Mesodermal cell (in vitro differentiated cells): ENCODE measurements at regions not wholly inside any gene's neighbourhood (a gene's known extent, or its start where the extent isn't known, plus 50 kb on each side); places are given as distances from the start of the nearest gene placed in this dataset.
"Not testable (repeated sequence)": the region's sequence is repeated elsewhere in the genome, so short reads cannot be mapped to it uniquely, and the experiment has no call there.

Experiments
- H3K27ac ChIP-seq: 2 replicates; pipeline ENCODE4 v1.7.0; 2013; ENCODE audit warnings: mild to moderate bottlenecking, low read depth, low read length, moderate library complexity; ENCODE audit not compliant: severe bottlenecking
- H3K36me3 ChIP-seq: 2 replicates; pipeline ENCODE4 v1.7.1; 2013; ENCODE audit warnings: mild to moderate bottlenecking, low read length, moderate library complexity; ENCODE audit not compliant: control insufficient read depth, insufficient read depth
- H3K4me1 ChIP-seq: one replicate; pipeline ENCODE4 v1.7.1; 2013; ENCODE audit warnings: mild to moderate bottlenecking, low read length; ENCODE audit not compliant: insufficient read depth, control insufficient read depth, poor library complexity, severe bottlenecking
- H3K4me3 ChIP-seq: 2 replicates; pipeline ENCODE4 v1.7.0; 2013; ENCODE audit warnings: low read length, control low read depth, mild to moderate bottlenecking; ENCODE audit not compliant: insufficient read depth, poor library complexity, severe bottlenecking; ENCODE audit errors: extremely low read depth
- H3K9me3 ChIP-seq: 2 replicates; pipeline ENCODE4 v1.7.1; 2013; ENCODE audit warnings: mild to moderate bottlenecking, low read length, moderate library complexity; ENCODE audit not compliant: control insufficient read depth
- WGBS, 2 experiments: methylation state at CpG; one replicate each; pipeline ENCODE4 v1.1.5; 2013; ENCODE audit warnings: missing lambda C conversion rate in 2 of 2; ENCODE audit not compliant: insufficient coverage in 2 of 2; 5-methylcytosine and 5-hydroxymethylcytosine counted together

DNA sequence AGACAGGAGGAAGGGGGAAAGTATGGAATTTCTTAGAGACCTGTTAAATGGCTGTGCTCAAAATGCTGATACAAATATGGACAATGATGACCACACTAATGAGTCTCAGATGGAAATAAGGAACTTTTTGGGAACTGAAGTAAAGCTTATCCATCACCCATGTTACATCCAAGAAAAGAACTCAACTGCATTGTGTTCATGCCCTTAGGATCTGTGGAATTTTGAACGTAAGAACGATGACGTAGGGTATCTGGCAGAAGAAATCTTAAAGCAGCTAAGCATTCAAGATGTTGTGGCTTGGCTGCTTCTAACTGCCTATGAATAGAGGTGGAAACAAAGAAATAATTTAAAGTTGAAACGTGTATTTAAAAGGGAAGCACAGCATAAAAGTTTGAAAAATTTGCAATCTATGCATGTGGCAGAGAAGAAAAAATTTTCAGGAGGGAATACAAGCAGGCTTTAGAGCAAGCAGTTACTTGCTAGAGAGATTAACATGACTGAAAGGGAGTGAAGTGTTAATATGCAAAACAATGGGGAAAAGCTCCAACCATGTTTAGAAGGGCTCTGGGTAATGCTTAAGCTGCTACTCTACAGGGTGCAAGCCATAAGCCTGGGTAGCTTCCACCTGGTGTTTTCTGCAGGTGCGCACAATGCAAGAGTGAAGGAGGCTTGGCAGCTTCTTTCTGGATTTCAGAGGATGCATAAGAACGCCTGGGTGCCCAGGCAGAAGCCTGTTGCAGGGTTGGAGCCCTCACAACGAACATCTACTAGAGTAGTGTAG is 499.7 kb upstream of the SEMA3D start:
- 83 to 93% methylated on average over 7 of the region's 7 CpGs for WGBS, 2 experiments
- Histone ChIP-seq H3K9me3 (peaks cover 8% of the 10 kb centered on the region), H3K4me1 (no peaks in the 10 kb centered on the region), H3K27ac (no peak overlapping the region), H3K4me3 (no peak overlapping the region), H3K36me3 (no peaks in the 10 kb centered on the region)

DNA sequence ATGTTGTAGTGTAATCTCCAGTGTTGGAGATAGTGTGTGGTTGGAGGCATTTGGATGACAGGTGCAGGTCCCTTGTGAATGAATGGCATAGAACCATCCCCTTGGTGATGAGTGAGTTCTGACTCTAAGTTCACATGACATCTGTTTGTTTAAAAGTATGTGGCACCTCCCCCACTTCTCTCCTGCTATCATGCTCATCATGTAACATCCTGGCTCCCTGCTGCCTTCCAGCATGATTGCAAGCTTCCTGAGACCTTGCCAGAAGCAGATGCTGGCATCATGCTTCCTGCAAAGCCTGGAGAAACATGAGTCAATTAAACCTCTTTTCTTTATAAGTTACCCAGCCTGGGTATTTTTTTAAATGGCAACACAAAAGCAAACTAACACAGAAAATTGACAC is 499.0 kb upstream of the SEMA3D start:
- H3K4me1 ChIP-seq, result no peaks in the 10 kb centered on the region
- no peaks in the 10 kb centered on the region for H3K36me3 ChIP-seq
- H3K4me3 ChIP-seq, result no peak overlapping the region
- H3K27ac ChIP-seq, result no peak overlapping the region
- peaks cover 8% of the 10 kb centered on the region for H3K9me3 ChIP-seq

DNA sequence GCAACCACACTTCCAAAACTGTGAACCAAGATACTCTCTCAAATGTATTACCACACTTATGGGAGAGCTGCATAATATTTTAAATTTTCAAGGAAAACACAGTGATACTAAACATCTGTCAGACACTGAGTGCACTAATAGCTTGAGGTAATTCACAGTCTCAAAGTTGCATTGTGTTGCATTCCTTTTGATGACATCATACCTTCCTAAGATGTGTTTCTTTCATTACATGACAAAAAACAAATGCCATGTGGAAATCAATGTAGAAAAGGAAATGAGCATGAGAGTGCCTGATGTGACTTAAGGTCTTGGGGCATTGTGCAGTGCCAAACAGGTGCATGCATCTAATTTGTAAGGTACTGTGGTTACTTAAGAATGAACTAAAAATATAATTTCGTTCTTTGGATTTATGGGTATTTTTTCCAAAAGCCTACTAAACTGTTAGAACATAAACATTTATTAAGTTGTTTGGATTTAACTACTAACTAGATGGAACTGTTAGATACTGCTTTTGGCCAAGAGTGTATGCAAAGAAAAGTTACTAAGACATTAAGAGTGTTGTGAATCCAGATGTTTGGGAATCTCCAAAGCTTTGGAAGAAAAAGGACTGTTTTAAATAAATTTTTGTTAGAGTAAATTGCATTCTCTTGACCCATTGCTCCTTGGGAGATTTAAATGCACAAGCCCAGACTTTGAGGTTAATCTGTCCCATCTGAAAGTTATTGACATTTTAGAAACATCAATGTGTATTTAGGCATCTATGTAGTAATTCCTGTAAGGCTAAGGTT is 496.2 kb upstream of the SEMA3D start:
- no peak overlapping the region for H3K27ac ChIP-seq
- H3K4me3 ChIP-seq, result no peak overlapping the region
- no peaks in the 10 kb centered on the region for H3K4me1 ChIP-seq
- peaks cover 8% of the 10 kb centered on the region for H3K9me3 ChIP-seq
- no peaks in the 10 kb centered on the region for H3K36me3 ChIP-seq
- no CpG with 5 or more reads among the region's 1 CpG for WGBS, 2 experiments

DNA sequence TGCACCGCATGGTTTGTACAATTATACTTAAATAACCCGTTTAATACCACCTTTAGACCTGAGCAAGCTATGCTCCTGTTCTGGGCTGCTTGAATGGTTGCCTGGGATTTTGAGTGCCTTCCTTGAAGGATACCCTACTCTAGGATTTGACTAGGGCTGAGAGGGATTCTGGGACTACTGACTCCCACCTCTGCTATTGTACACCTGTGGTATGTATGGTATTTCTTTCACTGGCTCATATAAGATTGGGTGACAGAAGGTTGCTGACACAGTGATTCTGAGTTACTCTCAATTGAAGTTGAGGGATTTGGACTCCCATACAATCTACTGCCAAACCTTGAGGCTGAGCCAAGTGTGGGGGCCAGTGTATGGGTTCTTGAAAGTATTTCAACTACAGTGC is 494.4 kb upstream of the SEMA3D start:
- Histone ChIP-seq H3K27ac (no peak overlapping the region), H3K9me3 (no peaks in the 10 kb centered on the region), H3K4me3 (no peak overlapping the region), H3K4me1 (no peaks in the 10 kb centered on the region), H3K36me3 (no peaks in the 10 kb centered on the region)
- no CpG with 5 or more reads among the region's 2 CpGs for WGBS, 2 experiments

DNA sequence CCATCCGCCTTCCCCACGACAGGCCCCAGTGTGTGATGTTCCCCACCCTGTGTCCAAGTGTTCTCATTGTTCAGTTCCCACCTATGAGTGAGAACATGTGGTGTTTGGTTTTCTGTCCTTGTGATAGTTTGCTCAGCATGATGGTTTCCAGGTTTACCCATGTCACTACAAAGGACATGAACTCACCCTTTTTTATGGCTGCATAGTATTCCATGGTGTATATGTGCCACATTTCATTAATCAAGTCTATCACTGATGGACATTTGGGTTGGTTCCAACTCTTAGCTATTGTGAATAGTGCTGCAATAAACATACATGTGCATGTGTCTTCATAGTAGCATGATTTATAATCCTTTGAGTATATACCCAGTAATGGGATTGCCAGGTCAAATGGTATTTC is 488.2 kb upstream of the SEMA3D start:
- 83 to 100% methylated on average over 1 of the region's 2 CpGs for WGBS, 2 experiments
- H3K36me3 ChIP-seq, H3K9me3 ChIP-seq, H3K4me1 ChIP-seq, H3K27ac ChIP-seq, H3K4me3 ChIP-seq: not testable (repeated sequence)

DNA sequence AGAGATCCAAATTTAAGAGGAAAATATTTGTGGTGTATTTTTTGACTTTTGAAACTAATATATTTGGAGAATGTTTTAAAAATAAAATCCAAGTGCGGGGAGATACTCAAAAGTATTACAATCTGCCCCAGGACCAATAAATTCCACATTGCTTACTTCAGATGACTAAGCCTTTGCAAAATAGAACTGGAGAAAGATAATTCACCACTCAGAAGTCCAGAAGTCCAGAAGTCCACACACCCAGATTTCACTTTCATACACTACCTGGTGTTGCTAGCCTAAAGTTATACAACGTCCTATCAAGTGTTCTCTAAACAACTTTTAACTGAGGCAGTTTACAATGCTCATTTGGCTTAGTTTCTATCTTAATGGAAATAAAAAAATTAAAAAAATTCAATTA is 487.0 kb upstream of the SEMA3D start:
- no peak overlapping the region for H3K4me3 ChIP-seq
- no peaks in the 10 kb centered on the region for H3K9me3 ChIP-seq
- H3K4me1 ChIP-seq, result no peaks in the 10 kb centered on the region
- H3K27ac ChIP-seq, result no peak overlapping the region
- no CpG with 5 or more reads among the region's 2 CpGs for WGBS, 2 experiments
- no peaks in the 10 kb centered on the region for H3K36me3 ChIP-seq

DNA sequence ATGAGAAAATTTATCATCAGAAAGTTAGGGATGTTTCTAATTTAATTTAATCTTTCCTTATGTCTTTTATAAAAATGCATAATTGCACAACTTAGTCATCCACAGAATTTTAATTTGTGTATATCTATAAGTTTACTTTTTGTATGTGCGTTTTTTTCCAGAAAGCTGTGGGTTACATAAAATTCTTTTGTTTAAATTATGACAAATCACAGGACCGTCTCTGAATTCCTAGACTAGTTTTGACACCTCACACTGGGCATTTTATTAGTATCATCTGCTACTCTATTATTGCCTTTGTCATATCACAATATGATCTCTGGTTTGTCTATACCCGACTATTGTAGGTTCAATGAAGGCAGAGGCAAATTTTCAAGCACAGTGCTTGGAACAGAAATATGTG is 482.4 kb upstream of the SEMA3D start:
- H3K36me3 ChIP-seq, result no peaks in the 10 kb centered on the region
- WGBS, 2 experiments, result 100% methylated on average over 1 of the region's 3 CpGs

DNA sequence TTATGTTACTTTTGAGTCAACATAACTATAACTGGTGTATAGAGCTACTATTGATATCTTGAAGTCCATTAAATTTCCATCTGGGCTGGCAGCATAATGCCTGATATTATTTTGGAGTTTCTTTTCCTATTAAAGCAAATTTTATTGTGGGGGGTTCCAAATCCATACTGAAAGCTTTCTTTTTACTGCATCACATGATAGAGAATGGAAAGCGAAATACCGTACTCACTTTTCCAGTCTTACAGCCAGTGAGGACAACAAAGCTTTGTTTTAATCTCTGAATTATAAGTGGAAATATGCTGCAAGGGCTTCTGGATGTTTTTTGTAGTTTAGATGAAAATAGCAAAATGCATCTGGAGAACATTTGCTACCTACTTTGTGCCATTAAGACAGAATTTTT is 477.5 kb upstream of the SEMA3D start:
- no peaks in the 10 kb centered on the region for H3K36me3 ChIP-seq
- no peaks in the 10 kb centered on the region for H3K4me1 ChIP-seq
- no peak overlapping the region for H3K4me3 ChIP-seq
- H3K9me3 ChIP-seq, result no peaks in the 10 kb centered on the region
- WGBS, 2 experiments, result no CpG with 5 or more reads among the region's 2 CpGs
- no peak overlapping the region for H3K27ac ChIP-seq

More for the DNA sequence above, 482.4 kb upstream of the SEMA3D start:
- Histone ChIP-seq H3K4me3 (no peak overlapping the region), H3K9me3 (no peaks in the 10 kb centered on the region), H3K27ac (no peak overlapping the region), H3K4me1 (no peaks in the 10 kb centered on the region)

DNA sequence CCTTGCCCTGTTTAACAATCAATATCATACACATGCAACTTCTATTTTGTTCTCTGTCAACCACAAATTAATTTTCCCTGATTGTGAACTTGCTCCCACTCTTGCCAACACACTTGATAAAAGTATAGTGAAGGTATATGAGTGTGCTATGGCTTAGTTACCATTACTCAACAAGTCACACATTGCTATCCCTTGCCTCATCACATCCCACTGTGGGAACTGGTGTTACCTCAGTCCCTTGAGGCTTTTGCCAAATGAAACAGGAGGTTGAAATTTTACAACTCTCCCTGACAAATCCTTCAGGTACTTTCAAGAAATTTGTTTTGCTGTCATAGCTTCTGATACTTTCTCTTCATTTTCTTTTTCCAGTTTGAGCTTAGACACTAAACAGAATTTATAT is 472.5 kb upstream of the SEMA3D start:
- H3K9me3 ChIP-seq, result no peaks in the 10 kb centered on the region
- H3K4me1 ChIP-seq, result no peaks in the 10 kb centered on the region
- H3K27ac ChIP-seq, result no peak overlapping the region
- H3K4me3 ChIP-seq, result no peak overlapping the region
- H3K36me3 ChIP-seq, result no peaks in the 10 kb centered on the region

DNA sequence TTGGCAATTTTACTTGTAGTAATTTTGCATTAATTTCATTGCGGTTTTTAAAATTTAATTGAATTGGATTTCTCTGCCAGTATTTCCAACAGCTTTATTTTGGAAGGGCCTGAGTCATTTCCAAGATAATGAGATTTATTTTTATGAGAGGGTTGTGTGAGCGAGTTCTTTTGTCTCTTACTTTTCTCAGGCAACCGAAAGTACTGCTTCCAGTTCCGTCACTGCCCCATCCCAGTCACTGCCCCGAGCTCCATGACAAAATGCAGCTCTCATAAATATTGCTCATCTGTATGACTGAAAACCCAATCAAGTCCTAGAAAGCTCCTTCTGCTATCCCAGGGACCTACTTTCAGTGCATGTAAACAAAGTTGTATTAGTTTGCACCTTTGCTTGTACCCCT is 468.4 kb upstream of the SEMA3D start:
- no peaks in the 10 kb centered on the region for H3K4me1 ChIP-seq
- H3K4me3 ChIP-seq, result no peak overlapping the region
- H3K9me3 ChIP-seq, result no peaks in the 10 kb centered on the region
- WGBS, 2 experiments, result 84 to 89% methylated on average over 1 to 4 of the region's 5 CpGs
- H3K27ac ChIP-seq, result no peak overlapping the region
- H3K36me3 ChIP-seq, result no peaks in the 10 kb centered on the region

DNA sequence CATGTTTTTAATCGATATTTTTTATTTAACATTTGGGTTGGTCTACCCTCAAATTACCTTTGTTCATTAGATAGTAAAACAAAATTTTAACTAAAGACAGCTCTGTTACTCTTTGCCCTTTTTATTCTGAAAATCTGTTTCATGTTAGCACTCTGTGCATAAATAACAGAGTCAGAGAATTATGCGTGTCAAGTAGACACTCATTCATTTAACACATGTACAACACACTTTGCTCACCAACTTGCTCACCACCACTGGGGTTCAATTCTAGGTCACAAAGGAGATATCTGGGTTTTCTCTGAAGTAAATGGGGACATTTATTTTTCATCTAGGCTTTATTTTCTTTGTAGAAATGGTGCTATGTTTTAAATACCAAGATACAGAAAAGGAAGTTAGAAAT is 457.4 kb upstream of the SEMA3D start:
- H3K36me3 ChIP-seq, result no peaks in the 10 kb centered on the region
- H3K27ac ChIP-seq, result no peak overlapping the region
- H3K9me3 ChIP-seq, result no peaks in the 10 kb centered on the region
- H3K4me1 ChIP-seq, result no peaks in the 10 kb centered on the region
- H3K4me3 ChIP-seq, result no peak overlapping the region
- 83% methylated on average over 1 of the region's 2 CpGs; no CpG with 5 or more reads in 1 of the 2 experiments for WGBS, 2 experiments
